Upper lobe of left lung (tissue), 6 donors: ENCODE measurements at regions not wholly inside any gene's neighbourhood (a gene's known extent, or its start where the extent isn't known, plus 50 kb on each side); places are given as distances from the start of the nearest gene placed in this dataset.

ENCODE experiments used
- ATAC-seq, 2 donors: fragments of 200-7000 bp; cut with Tn5 transposase; one replicate each; pipeline ENCODE4 v1.9.1; 2022; ENCODE audit warnings: mild to moderate bottlenecking in 2 of 2, moderate library complexity in 2 of 2; ENCODE audit not compliant: low FRiP score in 2 of 2
- DNase-seq, 2 donors: peaks; one replicate each; pipeline ENCODE4 v3.0.0-alpha.2; 2019 to 2020
- H3K27ac ChIP-seq, 4 donors: fragments of 200-600 bp; sonication (generic); one replicate each; pipeline ENCODE4 v1.5.1; 2016 to 2019
- H3K27me3 ChIP-seq, 4 donors: fragments of 200-600 bp; sonication (generic); one replicate each; pipeline ENCODE4 v1.5.1; 2017 to 2019
- H3K36me3 ChIP-seq, 4 donors: fragments of 200-600 bp; sonication (generic); one replicate each; pipeline ENCODE4 v1.5.1; 2016 to 2019
- H3K4me1 ChIP-seq, 4 donors: fragments of 200-600 bp; sonication (generic); one replicate each; pipeline ENCODE4 v1.5.1; 2018 to 2019
- H3K4me3 ChIP-seq, 4 donors: fragments of 200-600 bp; sonication (generic); one replicate each; pipeline ENCODE4 v1.5.1; 2017 to 2019; ENCODE audit warnings: mild to moderate bottlenecking in 2 of 4, moderate library complexity in 1 of 4
- H3K9me3 ChIP-seq, 4 donors: fragments of 200-600 bp; sonication (generic); one replicate each; pipeline ENCODE4 v1.5.1; 2018 to 2019
- CTCF ChIP-seq, 6 experiments: fragments of 450-650 bp in 4 of 6; fragments of 200-600 bp in 2 of 6; sonication (generic) in 2 of 6; IDR thresholded peaks; one replicate each; pipeline ENCODE4 v1.5.1; 2016 to 2019; ENCODE audit warnings: antibody characterized with exemption in 6 of 6
- EP300 ChIP-seq, 4 donors: sonication (generic); formaldehyde crosslinking; IDR thresholded peaks; one replicate each; pipeline ENCODE4 v1.5.1; 2017; ENCODE audit warnings: antibody characterized with exemption in 4 of 4, control low read depth in 2 of 4
- POLR2A ChIP-seq, 4 donors: fragments of 450-650 bp; IDR thresholded peaks; one replicate each; pipeline ENCODE4 v1.5.1; 2016 to 2017; ENCODE audit warnings: antibody characterized with exemption in 4 of 4, mild to moderate bottlenecking in 2 of 4
- POLR2AphosphoS5 ChIP-seq, 2 donors: sonication (generic); formaldehyde crosslinking; IDR thresholded peaks; one replicate each; pipeline ENCODE4 v1.5.1; 2017; ENCODE audit warnings: antibody characterized with exemption in 2 of 2
- WGBS, 2 donors: methylation state at CpG; one replicate each; pipeline ENCODE4 v1.1.5; 2017 to 2018; 5-methylcytosine and 5-hydroxymethylcytosine counted together
- donor health status: DM: no; HTN: no; CAD: no; lungs with moderate emphysema.
- donor health status: DM: no; HTN: yes; CAD: no; lungs with severe emphysema.

DNA sequence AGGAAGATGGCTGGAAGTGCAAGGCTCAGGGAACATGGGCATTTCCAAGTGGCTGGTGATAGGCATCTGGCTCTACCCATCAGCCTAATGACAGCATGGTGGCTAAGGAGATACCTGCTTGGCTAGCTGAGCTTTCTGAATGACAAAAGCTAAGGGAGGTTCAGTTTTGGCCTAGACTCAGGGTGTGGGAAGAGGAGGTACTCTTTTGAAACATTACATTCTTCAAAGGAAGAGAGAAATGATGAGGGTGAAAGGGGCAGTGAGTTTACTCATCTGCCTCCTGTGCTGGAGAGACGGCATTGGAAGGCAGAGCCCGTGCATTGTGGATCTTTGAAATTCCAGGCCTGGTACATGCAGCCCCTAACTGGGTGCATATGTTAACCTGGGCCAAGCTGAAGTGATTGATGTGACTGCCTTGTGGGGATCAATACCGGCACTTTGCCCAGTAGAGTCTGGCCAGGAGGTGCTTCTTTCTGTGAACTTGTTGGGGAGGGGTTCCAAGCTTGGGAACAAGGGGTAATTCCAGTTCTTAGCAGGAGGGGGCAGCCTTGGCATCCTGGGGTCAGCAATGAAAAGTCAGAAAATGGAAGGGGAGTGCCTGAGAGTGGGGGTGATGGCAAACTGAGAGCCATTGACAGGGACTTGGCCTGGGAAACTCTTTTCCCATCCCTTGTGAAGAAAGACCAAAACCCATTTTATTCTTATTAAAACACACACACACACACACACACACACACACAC is 108.6 kb downstream of the ACER2 start:
- TF ChIP-seq POLR2A (IDR thresholded peaks at IDR 0.05) (no peak), EP300 (IDR thresholded peaks at IDR 0.05) (no peak)
- WGBS, 2 donors, result 89 to 90% methylated on average over 3 of the region's 3 CpGs
- Histone ChIP-seq H3K27me3 (no peaks in the 10 kb centered on the region), H3K9me3 (no peaks in the 10 kb centered on the region), H3K4me1 (no peaks in the 10 kb centered on the region), H3K4me3 (no peak overlapping the region), H3K27ac (no peak overlapping the region), H3K36me3 (no peaks in the 10 kb centered on the region)
- no peak for ATAC-seq
- no peak for DNase-seq

- TF ChIP-seq EP300 (IDR thresholded peaks at IDR 0.05) (no peak), CTCF (IDR thresholded peaks at IDR 0.05) (no peak), POLR2A (IDR thresholded peaks at IDR 0.05) (no peak), POLR2AphosphoS5 (IDR thresholded peaks at IDR 0.05) (no peak)
These were observed 107.5 kb downstream of the ACER2 start for GRCh38 chr9:19516348-19516747.

GRCh38 chr9:19513671-19514275 is 105.0 kb downstream of the ACER2 start:
- H3K4me1 ChIP-seq, result no peaks in the 10 kb centered on the region
- H3K36me3 ChIP-seq, result no peaks in the 10 kb centered on the region
- TF ChIP-seq CTCF (IDR thresholded peaks at IDR 0.05), result no peak
- TF ChIP-seq POLR2AphosphoS5 (IDR thresholded peaks at IDR 0.05), result no peak
- no peak for TF ChIP-seq POLR2A (IDR thresholded peaks at IDR 0.05)
- no peak for TF ChIP-seq EP300 (IDR thresholded peaks at IDR 0.05)
- H3K9me3 ChIP-seq, result no peaks in the 10 kb centered on the region
- no peaks in the 10 kb centered on the region for H3K27me3 ChIP-seq
- DNase-seq (no peak), ATAC-seq (no peak)
- H3K4me3 ChIP-seq, result no peak overlapping the region
- H3K27ac ChIP-seq, result no peak overlapping the region
- 63 to 65% methylated on average over 7 of the region's 7 CpGs for WGBS, 2 donors

More at GRCh38 chr9:19516348-19516747, 107.5 kb downstream of the ACER2 start:
- ATAC-seq, result no peak
- Histone ChIP-seq H3K27ac (no peak overlapping the region), H3K27me3 (no peaks in the 10 kb centered on the region), H3K4me1 (no peaks in the 10 kb centered on the region), H3K4me3 (no peak overlapping the region), H3K9me3 (no peaks in the 10 kb centered on the region), H3K36me3 (no peaks in the 10 kb centered on the region)
- no peak for DNase-seq
- 68 to 69% methylated on average over 4 of the region's 4 CpGs for WGBS, 2 donors

DNA sequence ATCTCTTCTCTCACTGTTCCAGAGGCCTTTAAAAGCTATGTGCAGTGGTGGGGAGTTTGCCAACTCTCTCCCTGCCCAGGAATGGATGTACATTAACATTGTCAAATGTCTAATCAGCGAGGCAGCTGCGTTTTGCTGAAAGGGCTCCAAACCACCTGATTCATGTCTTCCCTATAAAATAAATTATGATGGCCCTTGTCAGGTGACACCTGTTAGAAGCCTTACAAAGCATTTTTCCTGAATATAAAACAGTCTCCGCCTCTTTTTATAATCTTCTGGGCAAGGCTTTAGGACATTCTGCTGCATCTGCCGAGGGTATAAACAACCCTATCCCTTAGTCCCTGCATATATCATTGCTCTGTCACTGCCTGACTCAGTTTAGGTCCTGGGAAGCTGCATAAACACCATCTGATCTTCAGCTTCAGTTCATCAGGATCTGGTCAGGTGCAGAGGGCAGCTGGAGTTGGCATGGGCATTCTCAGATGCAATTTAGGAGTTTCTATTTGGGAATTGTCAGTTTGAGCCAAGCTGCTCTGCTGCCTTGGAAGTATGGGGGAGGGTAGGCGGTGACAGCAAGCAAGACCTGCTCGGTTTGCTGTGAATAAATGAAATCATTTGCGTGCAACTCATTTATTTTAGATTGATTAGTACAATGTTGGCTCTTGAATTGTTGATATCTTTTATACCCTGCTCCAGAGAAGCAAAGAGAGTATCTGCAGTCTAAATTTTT is 103.5 kb downstream of the ACER2 start:
- ATAC-seq, result no peak
- Histone ChIP-seq H3K9me3 (no peaks in the 10 kb centered on the region), H3K4me3 (no peak overlapping the region), H3K27me3 (no peaks in the 10 kb centered on the region), H3K27ac (no peak overlapping the region), H3K36me3 (no peaks in the 10 kb centered on the region), H3K4me1 (no peaks in the 10 kb centered on the region)
- 80 to 82% methylated on average over 7 of the region's 7 CpGs for WGBS, 2 donors
- TF ChIP-seq EP300 (IDR thresholded peaks at IDR 0.05) (no peak), POLR2A (IDR thresholded peaks at IDR 0.05) (no peak), POLR2AphosphoS5 (IDR thresholded peaks at IDR 0.05) (no peak), CTCF (IDR thresholded peaks at IDR 0.05) (no peak)
- no peak for DNase-seq

DNA sequence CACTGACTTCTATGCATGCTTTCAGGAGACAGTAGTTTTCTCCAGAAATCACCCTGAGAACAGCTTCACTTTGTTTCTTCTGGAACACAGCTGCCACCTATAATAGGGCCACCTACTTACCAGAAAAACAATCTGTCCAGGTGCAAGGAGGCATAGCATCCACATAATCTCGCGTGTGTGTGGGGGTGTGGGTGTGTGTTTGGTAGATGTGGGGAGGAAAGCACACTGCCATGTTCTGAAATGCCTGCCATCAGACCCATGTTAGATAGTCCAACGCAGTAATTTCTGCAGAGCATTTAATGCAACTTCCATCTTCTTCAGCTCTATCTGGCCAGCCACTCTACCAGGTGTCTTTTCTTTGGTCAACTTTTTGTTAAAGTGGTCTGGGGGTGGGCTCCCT is 102.9 kb downstream of the ACER2 start:
- no peak overlapping the region for H3K27ac ChIP-seq
- no peak for ATAC-seq

More for the DNA sequence above, 102.9 kb downstream of the ACER2 start:
- Histone ChIP-seq H3K9me3 (no peaks in the 10 kb centered on the region), H3K36me3 (no peaks in the 10 kb centered on the region), H3K27me3 (no peaks in the 10 kb centered on the region), H3K4me1 (no peaks in the 10 kb centered on the region), H3K4me3 (no peak overlapping the region)
- no peak for DNase-seq
- 97 to 98% methylated on average over 3 of the region's 3 CpGs for WGBS, 2 donors
- TF ChIP-seq POLR2A (IDR thresholded peaks at IDR 0.05), result no peak
- no peak for TF ChIP-seq EP300 (IDR thresholded peaks at IDR 0.05)
- no peak for TF ChIP-seq CTCF (IDR thresholded peaks at IDR 0.05)
- no peak for TF ChIP-seq POLR2AphosphoS5 (IDR thresholded peaks at IDR 0.05)
